GM21723 (cell line): ENCODE measurements at regions not wholly inside any gene's neighbourhood (a gene's known extent, or its start where the extent isn't known, plus 50 kb on each side); places are given as distances from the start of the nearest gene placed in this dataset.
"Not testable (repeated sequence)": the region's sequence is repeated elsewhere in the genome, so short reads cannot be mapped to it uniquely, and the experiment has no call there.

ENCODE experiments used
- ATAC-seq: cut with Tn5 transposase; IDR thresholded peaks from one replicate; pipeline ENCODE4 v1.9.1; 2021; ENCODE audit warnings: mild to moderate bottlenecking, moderate library complexity; ENCODE audit not compliant: unreplicated experiment

DNA sequence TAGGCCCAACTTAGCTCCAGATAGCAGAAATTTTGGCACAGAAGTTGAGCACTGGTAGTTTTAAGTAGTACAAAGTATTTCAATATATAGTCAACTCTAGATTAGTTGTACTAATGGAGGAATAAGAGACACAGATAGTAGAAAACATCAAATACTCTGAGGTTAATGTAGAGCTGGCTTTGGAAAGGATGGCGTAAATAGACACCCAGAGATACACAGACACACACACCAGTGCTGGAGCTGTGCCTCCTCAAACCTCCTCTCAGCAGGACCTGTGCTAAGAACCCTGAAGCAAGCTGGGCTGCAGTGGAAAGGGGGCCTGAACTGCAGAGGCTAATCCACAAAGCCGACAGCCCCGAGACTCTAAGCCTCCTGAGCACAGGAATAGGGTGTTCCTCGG is 67.0 kb upstream of the EDEM3 start:
- no peak for ATAC-seq

DNA sequence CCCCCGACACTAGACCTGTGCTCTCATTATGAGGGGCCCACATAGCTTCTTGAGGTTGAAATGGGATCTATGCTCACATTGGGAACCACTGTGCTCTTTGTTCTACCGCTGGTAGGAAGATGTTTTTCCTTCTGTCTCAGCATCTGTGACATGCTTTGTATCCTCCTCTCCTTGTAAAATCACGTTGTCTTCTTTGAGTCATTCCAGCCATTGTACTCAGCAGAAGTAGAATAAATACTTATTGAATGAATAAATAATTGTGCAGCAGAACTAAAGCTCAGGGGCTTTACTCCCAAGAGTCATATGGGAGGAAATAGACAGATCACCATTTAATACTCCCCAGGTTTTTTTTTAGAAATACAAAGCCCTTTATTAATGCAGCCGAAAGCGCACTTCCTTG is 66.3 kb upstream of the EDEM3 start:
- no peak for ATAC-seq

DNA sequence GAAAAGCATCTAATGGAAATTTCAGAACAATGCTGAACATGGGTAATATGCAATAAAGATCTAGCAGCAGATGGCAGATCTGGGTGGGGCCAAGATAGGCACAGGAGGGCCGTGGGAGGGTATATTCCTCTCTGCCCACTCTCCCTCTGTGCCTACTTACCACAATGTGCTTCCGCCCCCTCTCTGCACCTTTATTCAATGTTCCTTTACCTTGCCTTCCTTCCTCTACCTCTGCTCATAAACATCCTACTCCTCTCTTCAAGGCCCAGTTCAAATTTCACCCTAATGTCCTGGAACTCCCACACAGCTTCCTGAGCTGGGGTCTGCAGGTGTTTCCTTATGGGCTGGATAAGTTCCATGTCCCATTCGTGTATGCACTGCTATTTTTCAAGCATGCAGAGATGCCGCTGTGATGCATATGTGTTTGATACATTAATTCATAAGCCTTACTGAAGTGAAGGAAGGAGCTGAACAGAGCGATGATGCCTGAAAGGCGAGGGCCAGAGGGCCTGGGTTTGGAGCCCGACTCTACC is 65.6 kb upstream of the EDEM3 start:
- ATAC-seq = no peak

DNA sequence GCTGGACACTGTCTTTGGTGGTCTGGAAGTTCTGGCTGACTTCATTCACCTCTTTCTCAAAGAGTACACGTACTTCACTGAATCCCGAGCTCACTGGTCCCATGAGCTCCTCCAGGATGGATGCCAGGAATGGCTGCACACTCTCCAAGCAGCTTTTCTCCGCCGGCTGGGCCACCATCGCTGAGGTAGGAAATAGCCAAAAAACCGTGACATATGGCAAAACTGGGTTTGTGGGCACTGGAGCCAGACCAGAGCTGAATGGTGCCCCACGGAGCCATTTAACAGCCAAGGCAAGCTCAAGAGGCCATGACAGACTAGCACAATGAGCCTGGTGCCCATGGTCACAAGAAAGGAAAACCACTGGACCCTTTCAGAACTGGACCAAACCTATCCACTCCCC is 64.0 kb upstream of the EDEM3 start:
- ATAC-seq = no peak

DNA sequence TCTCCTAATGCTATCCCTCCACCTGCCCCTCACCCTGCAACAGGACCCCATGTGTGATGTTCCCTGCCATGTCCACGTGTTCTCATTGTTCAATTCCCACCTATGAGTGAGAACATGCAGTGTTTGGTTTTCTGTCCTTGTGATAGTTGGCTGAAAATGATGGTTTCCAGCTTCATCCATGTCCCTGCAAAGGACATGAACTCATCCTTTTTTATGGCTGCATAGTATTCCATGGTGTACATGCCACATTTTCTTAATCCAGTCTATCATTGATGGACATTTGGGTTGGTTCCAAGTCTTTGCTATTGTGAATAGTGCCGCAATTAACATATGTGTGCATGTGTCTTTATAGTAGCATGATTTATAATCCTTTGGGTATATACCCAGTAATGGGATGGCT is 62.3 kb upstream of the EDEM3 start:
- ATAC-seq = not testable (repeated sequence)

DNA sequence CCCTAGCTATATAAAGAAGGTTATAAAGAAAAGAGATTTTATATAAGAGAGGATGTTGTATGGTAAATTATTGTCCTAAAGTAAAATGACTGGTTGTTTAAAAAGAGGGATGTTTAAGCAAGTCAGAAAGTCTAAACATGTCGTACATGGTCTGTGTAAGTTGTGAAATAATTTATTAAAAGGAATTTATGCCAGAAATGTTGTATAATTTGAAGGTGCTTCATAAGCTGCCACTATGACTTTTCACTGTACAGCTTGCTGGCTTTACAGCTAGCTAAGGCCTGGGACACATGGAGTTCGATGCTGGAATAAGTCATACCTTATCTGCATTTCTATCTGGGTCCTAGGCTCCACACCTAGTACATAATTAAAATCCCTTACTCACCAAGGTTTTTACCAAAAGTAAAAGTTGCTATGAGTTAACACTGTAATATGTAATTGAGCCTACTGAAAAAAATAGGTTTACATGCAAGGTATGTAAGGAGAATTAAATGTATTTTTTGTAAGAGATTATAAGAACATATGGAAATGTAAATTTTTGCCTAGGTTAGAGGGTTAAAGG is 59.0 kb upstream of the EDEM3 start:
- no peak for ATAC-seq

- ATAC-seq = no peak
Observed at GRCh38 chr1:184811439-184812111, 56.9 kb upstream of the EDEM3 start.

- no peak for ATAC-seq
Observed at GRCh38 chr1:184810735-184811343, 56.2 kb upstream of the EDEM3 start.

DNA sequence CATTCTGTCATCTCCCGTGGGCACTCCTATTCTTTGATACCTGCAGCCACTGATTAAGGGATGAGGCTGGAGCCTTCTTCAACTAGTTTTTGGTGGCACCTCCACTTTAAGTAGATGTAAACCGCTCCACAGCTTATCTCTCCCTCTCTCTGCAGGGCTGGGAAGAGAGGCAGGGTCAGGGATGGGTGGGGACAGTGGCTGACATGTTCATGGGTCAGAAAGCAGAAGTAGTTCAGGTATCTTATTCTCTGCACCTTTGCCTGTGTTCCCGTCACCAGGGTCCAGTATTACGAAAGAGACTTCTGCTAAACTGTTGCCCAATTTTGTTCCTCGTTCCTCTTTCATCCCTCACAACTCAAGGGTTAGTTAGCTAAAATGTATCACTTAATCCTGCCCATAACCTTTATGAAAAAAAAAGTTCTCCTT is 51.7 kb upstream of the EDEM3 start:
- ATAC-seq = no peak

GRCh38 chr1:184805667-184806295 is 51.1 kb upstream of the EDEM3 start:
- peak; percentile 94 for ATAC-seq
